RWPE2 (cell line): ENCODE measurements at regions not wholly inside any gene's neighbourhood (a gene's known extent, or its start where the extent isn't known, plus 50 kb on each side); places are given as distances from the start of the nearest gene placed in this dataset.

ENCODE experiments used
- ATAC-seq: fragments of 200-7000 bp; cut with Tn5 transposase; 3 replicates; pipeline ENCODE4 v1.9.1; 2021; ENCODE audit warnings: low read depth
- DNase-seq: peaks from one replicate; pipeline ENCODE4 v3.0.0-alpha.2; 2020; ENCODE audit warnings: low spot score
- H3K27ac ChIP-seq: fragments of 450-650 bp; 2 replicates; pipeline ENCODE4 v1.5.1; 2017; ENCODE audit warnings: mild to moderate bottlenecking; ENCODE audit not compliant: poor library complexity, severe bottlenecking
- H3K27me3 ChIP-seq: fragments of 250-450 bp; sonication (Bioruptor Pico); 2 replicates; pipeline ENCODE4 v1.5.1; 2021; ENCODE audit warnings: mild to moderate bottlenecking, moderate library complexity; ENCODE audit not compliant: insufficient read depth, poor library complexity, severe bottlenecking
- H3K36me3 ChIP-seq: fragments of 250-450 bp; sonication (Bioruptor Pico); 2 replicates; pipeline ENCODE4 v1.5.1; 2020; ENCODE audit warnings: low read depth, mild to moderate bottlenecking, moderate library complexity
- H3K4me1 ChIP-seq: fragments of 250-450 bp; sonication (Bioruptor Pico); 2 replicates; pipeline ENCODE4 v1.5.1; 2021; ENCODE audit warnings: mild to moderate bottlenecking, moderate library complexity; ENCODE audit not compliant: insufficient read depth, poor library complexity, severe bottlenecking
- H3K4me3 ChIP-seq: fragments of 250-450 bp; sonication (Bioruptor Pico); 2 replicates; pipeline ENCODE4 v1.5.1; 2021; ENCODE audit warnings: mild to moderate bottlenecking, moderate library complexity; ENCODE audit not compliant: severe bottlenecking
- H3K9me3 ChIP-seq: fragments of 250-450 bp; sonication (Bioruptor Pico); 2 replicates; pipeline ENCODE4 v1.5.1; 2021; ENCODE audit warnings: mild to moderate bottlenecking, moderate library complexity; ENCODE audit not compliant: severe bottlenecking
- TF ChIP-seq, protein P1 (sequence below): fragments of 450-650 bp; IDR thresholded peaks from one replicate; pipeline ENCODE4 v1.5.1; 2017; ENCODE audit warnings: mild to moderate bottlenecking, moderate library complexity; ENCODE audit not compliant: poor library complexity, severe bottlenecking

DNA sequence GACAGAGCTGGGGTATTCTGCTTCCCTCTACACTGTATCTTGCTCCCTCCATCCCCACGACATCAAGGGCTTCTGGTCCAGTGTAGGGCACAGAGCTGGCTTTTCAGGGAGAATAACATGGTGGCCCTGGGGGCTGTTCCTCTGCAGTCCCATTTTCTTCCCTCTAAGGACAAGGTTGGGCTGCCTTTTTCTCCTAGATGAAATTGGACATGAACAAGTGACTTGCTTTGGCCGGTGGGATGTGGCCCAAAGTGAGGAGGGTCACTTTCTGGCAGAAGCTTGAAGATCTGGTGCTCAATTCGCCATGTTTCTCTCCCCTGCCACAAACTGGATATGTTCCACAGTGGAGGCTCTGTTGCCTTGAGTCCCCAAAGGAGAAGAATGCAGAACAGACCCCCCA is 235.7 kb downstream of the EMX2 start:
- H3K36me3 ChIP-seq = no peaks in the 10 kb centered on the region
- H3K27ac ChIP-seq = no peak overlapping the region
- H3K27me3 ChIP-seq = no peaks in the 10 kb centered on the region
- DNase-seq (no peak), ATAC-seq (no peak)
- no peaks in the 10 kb centered on the region for H3K9me3 ChIP-seq
- no peaks in the 10 kb centered on the region for H3K4me1 ChIP-seq
- TF ChIP-seq, protein P1, sequence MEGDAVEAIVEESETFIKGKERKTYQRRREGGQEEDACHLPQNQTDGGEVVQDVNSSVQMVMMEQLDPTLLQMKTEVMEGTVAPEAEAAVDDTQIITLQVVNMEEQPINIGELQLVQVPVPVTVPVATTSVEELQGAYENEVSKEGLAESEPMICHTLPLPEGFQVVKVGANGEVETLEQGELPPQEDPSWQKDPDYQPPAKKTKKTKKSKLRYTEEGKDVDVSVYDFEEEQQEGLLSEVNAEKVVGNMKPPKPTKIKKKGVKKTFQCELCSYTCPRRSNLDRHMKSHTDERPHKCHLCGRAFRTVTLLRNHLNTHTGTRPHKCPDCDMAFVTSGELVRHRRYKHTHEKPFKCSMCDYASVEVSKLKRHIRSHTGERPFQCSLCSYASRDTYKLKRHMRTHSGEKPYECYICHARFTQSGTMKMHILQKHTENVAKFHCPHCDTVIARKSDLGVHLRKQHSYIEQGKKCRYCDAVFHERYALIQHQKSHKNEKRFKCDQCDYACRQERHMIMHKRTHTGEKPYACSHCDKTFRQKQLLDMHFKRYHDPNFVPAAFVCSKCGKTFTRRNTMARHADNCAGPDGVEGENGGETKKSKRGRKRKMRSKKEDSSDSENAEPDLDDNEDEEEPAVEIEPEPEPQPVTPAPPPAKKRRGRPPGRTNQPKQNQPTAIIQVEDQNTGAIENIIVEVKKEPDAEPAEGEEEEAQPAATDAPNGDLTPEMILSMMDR = no peak
- H3K4me3 ChIP-seq = no peak overlapping the region

DNA sequence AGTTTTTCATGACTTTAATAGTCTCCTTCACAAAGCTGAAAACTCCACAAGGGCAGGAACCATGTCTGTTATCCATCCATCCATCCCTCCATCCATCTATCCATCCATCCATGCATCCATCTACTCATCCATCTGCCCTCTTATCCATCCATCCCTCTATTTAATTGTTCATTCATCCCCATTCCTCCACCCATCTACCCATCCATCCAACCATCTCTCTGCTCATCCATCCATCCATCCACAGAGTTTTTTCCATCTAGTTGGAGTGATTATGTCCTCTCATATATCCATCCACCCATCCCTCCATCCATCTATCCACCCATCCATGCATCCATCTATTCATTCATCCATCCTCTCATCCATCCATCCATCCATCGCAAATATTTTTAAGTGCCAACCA is 237.9 kb downstream of the EMX2 start:
- Histone ChIP-seq H3K4me1 (no peaks in the 10 kb centered on the region), H3K9me3 (no peaks in the 10 kb centered on the region), H3K36me3 (no peaks in the 10 kb centered on the region), H3K27me3 (no peaks in the 10 kb centered on the region), H3K4me3 (no peak overlapping the region), H3K27ac (no peak overlapping the region)
- DNase-seq (no peak), ATAC-seq (no peak)
- TF ChIP-seq, protein P1 = no peak

DNA sequence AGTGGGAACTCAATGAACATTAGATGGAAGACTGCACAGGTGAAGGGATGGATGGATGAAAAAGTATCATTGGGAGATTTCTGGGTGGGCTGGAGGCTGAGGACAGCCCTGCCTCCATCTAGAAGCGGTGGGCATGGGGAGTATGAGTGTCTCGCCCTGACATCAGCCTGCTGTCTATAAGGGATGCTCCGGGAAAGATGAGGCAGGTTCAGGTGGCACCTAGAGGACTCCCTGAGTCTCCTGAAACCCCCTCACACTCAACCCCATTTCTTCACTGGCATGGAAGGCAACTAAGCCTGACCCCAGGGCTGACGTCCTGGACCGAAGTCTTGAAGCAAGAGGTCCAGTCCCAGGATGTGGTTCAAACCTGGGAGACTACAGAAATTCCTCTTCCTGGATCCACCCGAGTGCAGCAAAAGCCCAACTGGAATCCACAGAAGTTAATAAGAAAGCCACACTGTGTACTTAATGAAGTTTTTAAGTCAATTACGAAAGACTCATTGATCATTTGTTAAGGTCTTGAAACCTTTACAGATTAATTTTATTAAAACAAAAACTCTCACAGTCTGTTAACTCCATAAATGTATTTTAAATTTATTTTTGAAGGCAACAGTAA is 238.8 kb downstream of the EMX2 start:
- Histone ChIP-seq H3K9me3 (no peaks in the 10 kb centered on the region), H3K27ac (no peak overlapping the region), H3K4me1 (no peaks in the 10 kb centered on the region), H3K4me3 (no peak overlapping the region), H3K27me3 (no peaks in the 10 kb centered on the region), H3K36me3 (no peaks in the 10 kb centered on the region)
- no peak for DNase-seq
- TF ChIP-seq, protein P1 = no peak
- no peak for ATAC-seq

DNA sequence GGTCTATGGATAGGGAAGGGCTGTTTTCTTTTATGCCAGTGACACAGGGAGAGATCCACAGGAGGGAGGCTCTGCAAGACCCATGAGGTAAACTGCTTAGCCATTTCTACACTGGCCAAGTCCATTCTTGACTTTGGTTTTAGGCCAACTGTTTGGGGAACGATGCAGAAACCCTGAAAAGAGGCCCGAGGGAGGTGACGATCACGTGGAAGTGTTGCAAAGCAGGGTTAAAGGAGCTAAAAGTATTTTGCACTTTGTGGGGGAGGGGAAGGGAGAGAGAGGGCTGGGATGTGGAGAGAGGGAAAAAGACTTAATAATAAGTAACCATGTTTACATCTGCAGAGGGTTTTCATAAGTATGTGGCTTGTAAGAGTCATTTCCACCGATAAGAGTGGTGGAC is 239.7 kb downstream of the EMX2 start:
- H3K4me1 ChIP-seq = no peaks in the 10 kb centered on the region
- H3K9me3 ChIP-seq = no peaks in the 10 kb centered on the region
- no peak for DNase-seq
- no peaks in the 10 kb centered on the region for H3K36me3 ChIP-seq
- no peak for ATAC-seq
- TF ChIP-seq, protein P1 = no peak
- no peaks in the 10 kb centered on the region for H3K27me3 ChIP-seq
- no peak overlapping the region for H3K27ac ChIP-seq
- H3K4me3 ChIP-seq = no peak overlapping the region

DNA sequence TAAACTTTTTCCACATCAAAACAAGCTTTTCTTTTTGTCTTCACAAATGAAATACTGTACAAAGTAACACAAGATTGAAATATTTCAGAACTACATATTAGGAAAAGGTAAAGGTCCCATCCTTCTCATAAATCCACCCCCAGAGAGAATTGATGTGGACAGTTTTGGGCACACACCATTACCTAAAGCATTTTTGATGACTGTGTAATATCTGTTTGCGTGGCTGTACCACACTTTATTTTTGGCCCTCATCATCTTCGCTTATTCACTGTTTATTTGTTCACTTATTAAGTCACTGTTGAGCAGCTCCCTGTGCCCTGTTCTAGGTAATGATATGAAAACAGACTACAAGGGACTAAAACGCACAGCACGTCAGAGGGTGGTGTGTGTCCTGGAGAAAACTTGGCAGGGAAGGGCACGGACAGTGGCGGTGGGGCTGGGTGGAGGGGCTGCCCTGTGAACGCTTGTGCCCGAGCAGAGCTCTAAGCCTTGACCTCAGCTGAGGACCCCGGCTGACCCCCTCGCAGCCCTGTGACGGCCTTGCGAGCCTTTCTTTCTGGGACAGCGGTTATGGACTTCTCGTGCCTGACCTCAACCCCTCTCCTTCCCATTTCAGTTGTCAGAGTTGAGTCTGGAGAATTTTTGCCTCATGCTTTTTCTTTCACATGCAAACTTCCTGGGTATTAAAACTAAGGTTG is 241.3 kb downstream of the EMX2 start:
- TF ChIP-seq, protein P1 = no peak

More for the DNA sequence above, 241.3 kb downstream of the EMX2 start:
- Histone ChIP-seq H3K9me3 (no peaks in the 10 kb centered on the region), H3K27me3 (peaks cover 2% of the 10 kb centered on the region), H3K27ac (no peak overlapping the region), H3K4me1 (no peaks in the 10 kb centered on the region), H3K4me3 (no peak overlapping the region), H3K36me3 (no peaks in the 10 kb centered on the region)
- DNase-seq (no peak), ATAC-seq (no peak)
